ENCODE measurements at regions not wholly inside any gene's neighbourhood (a gene's known extent, or its start where the extent isn't known, plus 50 kb on each side); places are given as distances from the start of the nearest gene placed in this dataset.

DNA sequence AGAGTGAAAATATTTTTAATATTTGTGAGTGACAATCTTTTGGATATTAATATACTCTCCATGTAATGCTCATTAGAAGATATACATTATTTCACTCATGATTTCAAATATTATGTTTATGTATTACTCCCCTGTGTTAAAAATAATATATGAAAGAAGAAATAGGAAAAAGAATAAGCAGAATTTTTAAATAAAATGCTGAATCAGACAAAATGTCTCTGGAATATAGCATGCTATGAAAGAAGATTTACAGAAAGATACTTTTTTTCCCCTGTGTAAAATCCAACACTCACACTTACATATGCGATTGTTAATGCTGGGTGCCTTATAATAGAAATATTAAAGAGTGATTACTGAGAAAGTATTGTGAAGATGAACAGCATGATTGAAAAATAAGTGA lies 373.7 kb downstream of the ANXA1 start:
- H3K27me3 ChIP-seq (ENCODE audit: control insufficient read depth, insufficient read depth, low read length) = no peaks in the 10 kb centered on the region
- no peak for DNase-seq (ENCODE audit: low read depth, low spot score)
- no CpG with 5 or more reads among the region's 1 CpG for WGBS (ENCODE audit: insufficient coverage, insufficient read length)
- no peaks in the 10 kb centered on the region; the same call in 1 of the 2 replicates for H3K9me3 ChIP-seq (ENCODE audit: control insufficient read depth, insufficient read depth, low read length)
- H3K27ac ChIP-seq (ENCODE audit: low read length) = no peak overlapping the region
- no peaks in the 10 kb centered on the region for H3K4me1 ChIP-seq (ENCODE audit: control insufficient read depth, insufficient read depth, low read length)
- no peaks in the 10 kb centered on the region for H3K36me3 ChIP-seq (ENCODE audit: control insufficient read depth, insufficient read depth, low read length)
- H3K4me3 ChIP-seq (ENCODE audit: low read length) = no peak overlapping the region

DNA sequence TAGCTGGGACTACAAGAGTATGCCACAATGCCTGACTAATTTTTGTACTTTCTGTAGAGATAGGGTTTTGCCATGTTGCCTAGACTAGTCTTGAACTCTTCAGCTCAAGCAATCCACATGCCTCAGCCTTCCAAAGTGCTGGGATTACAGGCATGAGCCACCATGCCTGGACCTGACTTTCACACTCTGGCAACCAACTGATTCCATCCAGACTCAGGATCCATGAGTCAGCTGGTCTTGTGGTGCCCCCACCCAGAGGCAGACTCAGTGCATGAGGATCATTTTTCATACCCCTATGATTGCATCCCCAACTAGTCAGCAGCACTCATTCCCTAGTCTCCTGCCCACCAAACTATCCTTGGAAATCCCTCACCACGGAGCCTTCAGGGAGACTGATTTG lies 375.9 kb downstream of the ANXA1 start:
- Histone ChIP-seq H3K27me3 (ENCODE audit: control insufficient read depth, insufficient read depth, low read length) (no peaks in the 10 kb centered on the region), H3K36me3 (ENCODE audit: control insufficient read depth, insufficient read depth, low read length) (no peaks in the 10 kb centered on the region), H3K9me3 (ENCODE audit: control insufficient read depth, insufficient read depth, low read length) (no peaks in the 10 kb centered on the region; the same call in 1 of the 2 replicates), H3K4me3 (ENCODE audit: low read length) (no peak overlapping the region), H3K27ac (ENCODE audit: low read length) (no peak overlapping the region), H3K4me1 (ENCODE audit: control insufficient read depth, insufficient read depth, low read length) (no peaks in the 10 kb centered on the region)
- no CpG with 5 or more reads among the region's 1 CpG for WGBS (ENCODE audit: insufficient coverage, insufficient read length)
- no peak for DNase-seq (ENCODE audit: low read depth, low spot score)

DNA sequence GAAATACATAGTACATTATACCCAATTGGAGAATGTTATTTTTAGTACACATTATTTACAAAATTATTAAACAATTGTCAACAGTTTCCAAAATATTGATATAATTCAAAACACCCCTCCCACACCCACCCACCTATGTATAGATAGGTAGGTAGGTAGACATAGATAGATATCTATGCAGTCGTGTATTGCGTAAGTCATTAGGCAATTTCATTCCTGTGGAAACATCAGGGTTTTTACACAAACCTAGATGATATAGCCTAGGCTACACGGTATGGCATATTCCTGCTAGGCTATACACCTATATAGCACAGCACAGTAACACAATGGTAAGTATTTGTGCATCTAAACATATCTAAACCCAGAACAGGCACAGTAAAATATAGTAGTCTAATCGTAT lies 377.3 kb downstream of the ANXA1 start:
- Histone ChIP-seq H3K27ac (ENCODE audit: low read length) (no peak overlapping the region), H3K9me3 (ENCODE audit: control insufficient read depth, insufficient read depth, low read length) (no peaks in the 10 kb centered on the region; the same call in 1 of the 2 replicates), H3K27me3 (ENCODE audit: control insufficient read depth, insufficient read depth, low read length) (no peaks in the 10 kb centered on the region), H3K36me3 (ENCODE audit: control insufficient read depth, insufficient read depth, low read length) (no peaks in the 10 kb centered on the region), H3K4me1 (ENCODE audit: control insufficient read depth, insufficient read depth, low read length) (no peaks in the 10 kb centered on the region), H3K4me3 (ENCODE audit: low read length) (no peak overlapping the region)
- no peak for DNase-seq (ENCODE audit: low read depth, low spot score)
- WGBS (ENCODE audit: insufficient coverage, insufficient read length) = no CpG with 5 or more reads among the region's 4 CpGs

DNA sequence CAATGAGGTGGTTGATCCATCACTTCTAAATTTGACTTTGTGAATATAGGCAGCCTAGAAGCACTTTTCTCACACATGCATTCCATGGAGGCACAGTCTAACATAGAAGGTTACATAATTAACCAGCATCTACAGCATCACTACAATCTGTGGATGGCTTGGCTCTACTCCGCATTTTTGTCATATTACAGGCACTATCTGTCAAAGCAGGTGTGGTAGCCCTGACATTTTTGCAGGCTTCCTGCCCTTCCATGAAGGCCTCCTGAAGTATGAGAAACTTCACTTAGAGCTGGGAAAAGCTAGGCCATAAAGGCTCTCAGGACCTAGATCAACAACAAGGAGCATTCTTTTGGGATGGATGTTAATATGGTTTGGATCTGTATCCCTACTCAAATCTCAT lies 378.0 kb downstream of the ANXA1 start:
- no peak for DNase-seq (ENCODE audit: low read depth, low spot score)
- WGBS (ENCODE audit: insufficient coverage, insufficient read length) = no CpG with 5 or more reads among the region's 1 CpG
- Histone ChIP-seq H3K4me1 (ENCODE audit: control insufficient read depth, insufficient read depth, low read length) (no peaks in the 10 kb centered on the region), H3K27me3 (ENCODE audit: control insufficient read depth, insufficient read depth, low read length) (no peaks in the 10 kb centered on the region), H3K4me3 (ENCODE audit: low read length) (no peak overlapping the region), H3K9me3 (ENCODE audit: control insufficient read depth, insufficient read depth, low read length) (no peaks in the 10 kb centered on the region; the same call in 1 of the 2 replicates), H3K27ac (ENCODE audit: low read length) (no peak overlapping the region), H3K36me3 (ENCODE audit: control insufficient read depth, insufficient read depth, low read length) (no peaks in the 10 kb centered on the region)

DNA sequence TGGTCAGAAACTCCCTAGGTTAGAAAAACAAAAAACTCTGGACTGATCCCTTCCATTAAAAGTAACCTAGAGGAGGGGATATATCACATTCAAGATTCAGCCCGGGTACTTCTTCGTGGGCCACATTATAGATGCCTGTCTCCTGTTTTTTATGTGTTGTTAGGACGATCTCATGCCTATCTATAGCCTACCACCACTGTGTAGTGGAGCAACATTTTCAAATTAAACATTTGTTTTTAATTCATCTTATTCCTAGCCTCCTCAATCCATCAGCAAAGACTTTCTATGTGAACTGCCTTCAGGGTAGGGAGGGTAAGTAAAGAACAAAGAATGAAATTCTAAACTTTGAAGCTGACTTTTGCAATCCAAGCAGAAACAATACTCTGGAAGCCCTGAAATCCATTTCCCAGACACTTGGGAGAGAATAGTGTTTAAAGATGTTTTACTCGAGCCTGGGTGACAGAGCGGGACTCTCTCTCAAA lies 379.4 kb downstream of the ANXA1 start:
- no peak for DNase-seq (ENCODE audit: low read depth, low spot score)
- no peak overlapping the region for H3K27ac ChIP-seq (ENCODE audit: low read length)
- no CpG with 5 or more reads among the region's 5 CpGs for WGBS (ENCODE audit: insufficient coverage, insufficient read length)

DNA sequence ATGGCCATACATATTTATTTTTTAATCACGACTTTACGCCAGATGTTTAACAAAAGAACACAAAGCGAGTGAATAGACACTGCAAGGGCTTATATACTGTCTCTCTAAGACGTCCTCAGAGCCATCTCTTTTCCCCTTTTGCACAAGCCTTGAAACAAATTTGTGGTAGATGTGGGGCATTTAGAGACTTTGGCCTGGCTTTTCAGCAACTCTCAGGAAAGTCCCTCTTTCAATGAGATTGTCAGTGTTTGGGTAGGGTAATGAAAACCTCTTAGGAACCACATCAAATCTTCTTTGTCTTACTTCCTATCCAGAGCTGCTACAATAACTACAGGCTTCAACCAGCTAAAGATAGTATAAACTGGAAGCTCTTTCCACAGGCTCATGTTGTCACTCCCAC lies 380.0 kb downstream of the ANXA1 start:
- no peak for DNase-seq (ENCODE audit: low read depth, low spot score)
- H3K27me3 ChIP-seq (ENCODE audit: control insufficient read depth, insufficient read depth, low read length) = no peaks in the 10 kb centered on the region
- H3K9me3 ChIP-seq (ENCODE audit: control insufficient read depth, insufficient read depth, low read length) = no peaks in the 10 kb centered on the region; the same call in 1 of the 2 replicates
- H3K27ac ChIP-seq (ENCODE audit: low read length) = no peak overlapping the region
- H3K36me3 ChIP-seq (ENCODE audit: control insufficient read depth, insufficient read depth, low read length) = no peaks in the 10 kb centered on the region
- H3K4me1 ChIP-seq (ENCODE audit: control insufficient read depth, insufficient read depth, low read length) = no peaks in the 10 kb centered on the region
- no CpG with 5 or more reads among the region's 4 CpGs for WGBS (ENCODE audit: insufficient coverage, insufficient read length)
- no peak overlapping the region for H3K4me3 ChIP-seq (ENCODE audit: low read length)

More for the DNA sequence above, 379.4 kb downstream of the ANXA1 start:
- no peaks in the 10 kb centered on the region; the same call in 1 of the 2 replicates for H3K9me3 ChIP-seq (ENCODE audit: control insufficient read depth, insufficient read depth, low read length)
- H3K36me3 ChIP-seq (ENCODE audit: control insufficient read depth, insufficient read depth, low read length) = no peaks in the 10 kb centered on the region
- H3K4me3 ChIP-seq (ENCODE audit: low read length) = no peak overlapping the region
- no peaks in the 10 kb centered on the region for H3K27me3 ChIP-seq (ENCODE audit: control insufficient read depth, insufficient read depth, low read length)
- no peaks in the 10 kb centered on the region for H3K4me1 ChIP-seq (ENCODE audit: control insufficient read depth, insufficient read depth, low read length)

DNA sequence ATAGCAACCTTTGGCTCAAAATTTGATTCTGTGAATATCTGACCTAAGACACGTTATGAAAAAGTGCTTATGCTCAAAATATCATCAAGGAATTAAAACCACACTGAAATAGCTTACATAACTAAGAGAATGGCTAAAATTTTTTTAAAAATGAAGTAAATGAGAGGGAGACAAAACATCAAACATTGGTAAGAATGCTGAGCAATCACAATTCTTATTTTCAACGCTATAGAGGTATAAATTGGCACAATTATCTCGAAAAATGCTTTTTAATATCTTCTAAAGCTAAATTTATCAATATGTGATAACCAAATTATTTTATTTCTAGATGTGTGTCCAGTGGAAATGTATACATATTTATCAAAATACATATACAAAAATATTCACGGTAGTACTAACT lies 381.3 kb downstream of the ANXA1 start:
- H3K4me3 ChIP-seq (ENCODE audit: low read length) = no peak overlapping the region
- no peak overlapping the region for H3K27ac ChIP-seq (ENCODE audit: low read length)
- no peak for DNase-seq (ENCODE audit: low read depth, low spot score)
- no peaks in the 10 kb centered on the region for H3K4me1 ChIP-seq (ENCODE audit: control insufficient read depth, insufficient read depth, low read length)
- no CpG with 5 or more reads among the region's 4 CpGs for WGBS (ENCODE audit: insufficient coverage, insufficient read length)
- H3K36me3 ChIP-seq (ENCODE audit: control insufficient read depth, insufficient read depth, low read length) = no peaks in the 10 kb centered on the region
- H3K9me3 ChIP-seq (ENCODE audit: control insufficient read depth, insufficient read depth, low read length) = no peaks in the 10 kb centered on the region; the same call in 1 of the 2 replicates
- H3K27me3 ChIP-seq (ENCODE audit: control insufficient read depth, insufficient read depth, low read length) = no peaks in the 10 kb centered on the region

DNA sequence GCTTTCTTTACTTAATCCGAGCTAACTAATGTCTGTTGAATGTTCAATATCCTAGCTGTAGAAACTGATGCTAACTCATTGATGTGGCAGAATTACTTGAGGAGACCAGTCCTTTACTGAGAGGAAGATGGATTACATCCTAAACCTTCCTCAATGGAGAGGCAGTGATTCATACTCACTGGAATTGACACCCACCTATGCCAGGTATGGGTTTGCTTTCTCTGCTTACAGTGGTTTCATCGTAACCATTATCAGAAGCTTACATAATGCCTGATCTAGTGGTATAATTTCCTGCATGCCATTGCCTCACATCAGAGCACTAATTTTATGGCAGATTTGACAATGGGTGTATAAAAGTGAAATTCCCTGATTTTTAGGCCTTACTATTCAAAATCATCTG lies 384.7 kb downstream of the ANXA1 start:
- H3K4me3 ChIP-seq (ENCODE audit: low read length) = no peak overlapping the region
- no peak for DNase-seq (ENCODE audit: low read depth, low spot score)
- WGBS (ENCODE audit: insufficient coverage, insufficient read length) = no CpG with 5 or more reads among the region's 2 CpGs
- H3K9me3 ChIP-seq (ENCODE audit: control insufficient read depth, insufficient read depth, low read length) = no peaks in the 10 kb centered on the region
- no peaks in the 10 kb centered on the region for H3K4me1 ChIP-seq (ENCODE audit: control insufficient read depth, insufficient read depth, low read length)
- no peak overlapping the region for H3K27ac ChIP-seq (ENCODE audit: low read length)
- H3K27me3 ChIP-seq (ENCODE audit: control insufficient read depth, insufficient read depth, low read length) = no peaks in the 10 kb centered on the region
- no peaks in the 10 kb centered on the region for H3K36me3 ChIP-seq (ENCODE audit: control insufficient read depth, insufficient read depth, low read length)

DNA sequence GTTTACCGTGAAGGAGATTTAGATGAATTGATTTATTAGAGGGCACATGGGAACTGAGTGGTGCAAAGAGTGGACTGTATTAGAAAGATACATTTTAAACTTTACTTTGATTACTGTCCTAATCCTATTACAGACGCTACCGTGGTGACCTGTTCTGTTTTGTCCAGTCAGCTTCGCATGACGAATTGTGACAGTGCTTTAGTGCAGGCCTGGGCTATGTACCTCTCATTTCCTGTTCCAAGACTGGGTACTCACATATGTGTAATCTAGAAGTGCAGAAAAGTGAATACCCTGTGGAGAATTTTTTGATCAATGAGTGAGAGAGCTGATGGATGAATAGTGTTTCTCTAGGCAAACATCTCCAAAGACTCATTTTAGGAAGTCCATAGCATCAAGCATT lies 385.9 kb downstream of the ANXA1 start:
- DNase-seq (ENCODE audit: low read depth, low spot score) = no peak
- H3K9me3 ChIP-seq (ENCODE audit: control insufficient read depth, insufficient read depth, low read length) = no peaks in the 10 kb centered on the region
- no peak overlapping the region for H3K4me3 ChIP-seq (ENCODE audit: low read length)
- WGBS (ENCODE audit: insufficient coverage, insufficient read length) = 100% methylated on average over 1 of the region's 5 CpGs
- no peaks in the 10 kb centered on the region for H3K27me3 ChIP-seq (ENCODE audit: control insufficient read depth, insufficient read depth, low read length)
- H3K4me1 ChIP-seq (ENCODE audit: control insufficient read depth, insufficient read depth, low read length) = no peaks in the 10 kb centered on the region
- H3K36me3 ChIP-seq (ENCODE audit: control insufficient read depth, insufficient read depth, low read length) = no peaks in the 10 kb centered on the region
- H3K27ac ChIP-seq (ENCODE audit: low read length) = no peak overlapping the region

DNA sequence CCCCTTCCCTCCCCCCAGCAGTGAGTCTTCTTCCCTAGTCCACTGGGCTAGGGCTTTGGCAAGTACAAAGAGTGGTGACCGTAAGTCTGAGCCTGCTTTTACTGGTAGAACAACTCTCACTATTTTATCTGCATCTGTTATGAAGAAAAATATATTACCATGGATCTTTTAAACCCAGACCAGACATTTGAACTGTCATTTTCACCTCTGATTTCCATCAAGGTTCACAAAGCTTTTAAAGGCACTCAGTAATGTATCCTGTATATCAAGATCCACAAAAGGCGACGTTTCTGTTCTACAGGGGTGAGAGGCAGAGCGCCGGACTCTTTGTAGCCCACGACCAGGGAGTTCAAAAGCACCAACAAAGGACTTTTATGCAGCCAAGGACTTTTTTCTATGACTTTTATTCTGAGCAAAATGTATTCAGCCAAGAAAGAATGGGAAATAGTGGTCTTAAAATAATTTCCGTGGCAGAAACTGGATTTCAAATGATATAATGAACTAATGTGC lies 388.3 kb downstream of the ANXA1 start:
- WGBS (ENCODE audit: insufficient coverage, insufficient read length) = no CpG with 5 or more reads among the region's 7 CpGs

DNA sequence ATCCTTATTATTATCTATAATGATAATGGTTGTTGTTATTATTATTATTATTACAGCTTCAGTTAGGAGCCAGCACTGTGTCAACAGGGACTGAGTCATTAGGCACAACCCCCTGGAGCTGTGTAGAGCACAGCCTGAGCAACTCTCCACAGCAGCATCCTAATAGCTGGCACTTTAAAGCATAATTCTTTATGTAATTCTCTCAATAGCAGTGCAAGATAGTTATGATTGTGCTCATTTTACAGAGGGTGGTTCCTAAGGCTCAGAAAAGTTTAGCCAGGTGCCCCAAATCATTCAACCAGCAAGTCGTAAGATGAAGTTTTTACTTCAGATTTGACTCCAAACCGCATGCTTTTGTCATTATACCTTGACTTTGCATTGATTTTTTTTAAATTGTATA lies 390.3 kb downstream of the ANXA1 start:
- H3K27me3 ChIP-seq (ENCODE audit: control insufficient read depth, insufficient read depth, low read length) = no peaks in the 10 kb centered on the region
- H3K4me1 ChIP-seq (ENCODE audit: control insufficient read depth, insufficient read depth, low read length) = no peaks in the 10 kb centered on the region
- no CpG with 5 or more reads among the region's 2 CpGs for WGBS (ENCODE audit: insufficient coverage, insufficient read length)
- DNase-seq (ENCODE audit: low read depth, low spot score) = no peak
- no peaks in the 10 kb centered on the region for H3K9me3 ChIP-seq (ENCODE audit: control insufficient read depth, insufficient read depth, low read length)
- no peak overlapping the region for H3K27ac ChIP-seq (ENCODE audit: low read length)
- no peaks in the 10 kb centered on the region for H3K36me3 ChIP-seq (ENCODE audit: control insufficient read depth, insufficient read depth, low read length)
- no peak overlapping the region for H3K4me3 ChIP-seq (ENCODE audit: low read length)

More for the DNA sequence above, 388.3 kb downstream of the ANXA1 start:
- no peak overlapping the region for H3K27ac ChIP-seq (ENCODE audit: low read length)
- H3K4me3 ChIP-seq (ENCODE audit: low read length) = no peak overlapping the region
- H3K4me1 ChIP-seq (ENCODE audit: control insufficient read depth, insufficient read depth, low read length) = no peaks in the 10 kb centered on the region
- no peaks in the 10 kb centered on the region for H3K9me3 ChIP-seq (ENCODE audit: control insufficient read depth, insufficient read depth, low read length)
- H3K36me3 ChIP-seq (ENCODE audit: control insufficient read depth, insufficient read depth, low read length) = no peaks in the 10 kb centered on the region
- DNase-seq (ENCODE audit: low read depth, low spot score) = no peak
- H3K27me3 ChIP-seq (ENCODE audit: control insufficient read depth, insufficient read depth, low read length) = no peaks in the 10 kb centered on the region
